ENCODE measurements at regions not wholly inside any gene's neighbourhood (a gene's known extent, or its start where the extent isn't known, plus 50 kb on each side); places are given as distances from the start of the nearest gene placed in this dataset.

GRCh38 chr3:164236851-164237250 lies 841.4 kb downstream of the SI start:
- no peak for DNase-seq (ENCODE audit: low spot score)

GRCh38 chr3:164235289-164236028 lies 842.8 kb downstream of the SI start:
- DNase-seq (ENCODE audit: low spot score): no peak

- DNase-seq (ENCODE audit: low spot score): no peak
These were observed 844.3 kb downstream of the SI start for GRCh38 chr3:164233951-164234350.

- no peak for DNase-seq (ENCODE audit: low spot score)
These were observed 846.6 kb downstream of the SI start for GRCh38 chr3:164231718-164232117.

- no peak for DNase-seq (ENCODE audit: low spot score)
These were observed 847.8 kb downstream of the SI start for GRCh38 chr3:164230385-164231094.

GRCh38 chr3:164224126-164224525 lies 854.2 kb downstream of the SI start:
- DNase-seq (ENCODE audit: low spot score): no peak

GRCh38 chr3:164222197-164222596 lies 856.1 kb downstream of the SI start:
- DNase-seq (ENCODE audit: low spot score): no peak

- DNase-seq (ENCODE audit: low spot score): no peak
These were observed 857.0 kb downstream of the SI start for GRCh38 chr3:164221297-164221696.

- no peak for DNase-seq (ENCODE audit: low spot score)
These were observed 868.9 kb downstream of the SI start for GRCh38 chr3:164209363-164209762.

GRCh38 chr3:164208821-164209220 lies 869.5 kb downstream of the SI start:
- DNase-seq (ENCODE audit: low spot score): no peak

GRCh38 chr3:164208048-164208447 lies 870.2 kb downstream of the SI start:
- no peak for DNase-seq (ENCODE audit: low spot score)

GRCh38 chr3:164200053-164200823 lies 878.1 kb downstream of the SI start:
- DNase-seq (ENCODE audit: low spot score): no peak

GRCh38 chr3:164196477-164196876 lies 881.8 kb downstream of the SI start:
- DNase-seq (ENCODE audit: low spot score): no peak

GRCh38 chr3:164194842-164195241 lies 883.5 kb downstream of the SI start:
- no peak for DNase-seq (ENCODE audit: low spot score)

- no peak for DNase-seq (ENCODE audit: low spot score)
These were observed 885.3 kb downstream of the SI start for GRCh38 chr3:164192974-164193373.

- DNase-seq (ENCODE audit: low spot score): no peak
These were observed 887.7 kb downstream of the SI start for GRCh38 chr3:164190566-164190965.

- DNase-seq (ENCODE audit: low spot score): no peak
These were observed 892.2 kb downstream of the SI start for GRCh38 chr3:164186095-164186494.

GRCh38 chr3:164179110-164179774 lies 899.1 kb downstream of the SI start:
- no peak for DNase-seq (ENCODE audit: low spot score)

GRCh38 chr3:164174059-164174458 lies 904.2 kb downstream of the SI start:
- no peak for DNase-seq (ENCODE audit: low spot score)

- DNase-seq (ENCODE audit: low spot score): no peak
These were observed 922.9 kb downstream of the SI start for GRCh38 chr3:164155400-164155799.

- no peak for DNase-seq (ENCODE audit: low spot score)
These were observed 933.5 kb downstream of the SI start for GRCh38 chr3:164144824-164145223.

GRCh38 chr3:164132878-164133277 lies 945.4 kb downstream of the SI start:
- DNase-seq (ENCODE audit: low spot score): no peak
